Mesendoderm (in vitro differentiated cells): ENCODE measurements at regions not wholly inside any gene's neighbourhood (a gene's known extent, or its start where the extent isn't known, plus 50 kb on each side); places are given as distances from the start of the nearest gene placed in this dataset.
"Not testable (repeated sequence)": the region's sequence is repeated elsewhere in the genome, so short reads cannot be mapped to it uniquely, and the experiment has no call there.

Experiments used
- DNase-seq: peaks from one replicate; pipeline ENCODE4 v3.0.0; 2013
- H2AK5ac ChIP-seq: 2 replicates; pipeline ENCODE4 v1.6.1; 2013; ENCODE audit warnings: low read length, inconsistent platforms
- H2BK120ac ChIP-seq: 2 replicates; pipeline ENCODE4 v1.6.1; 2013; ENCODE audit warnings: low read depth, mild to moderate bottlenecking, low read length, moderate library complexity, mixed read lengths
- H2BK15ac ChIP-seq: replicated peaks from 2 replicates; pipeline ENCODE4 v1.6.1; 2013; ENCODE audit warnings: low read depth, mild to moderate bottlenecking, moderate library complexity
- H2BK5ac ChIP-seq: 2 replicates; pipeline ENCODE4 v1.6.1; 2013; ENCODE audit warnings: low read length, inconsistent platforms
- H3K18ac ChIP-seq: 2 replicates; pipeline ENCODE4 v1.6.1; 2013; ENCODE audit warnings: mild to moderate bottlenecking, low read length, mixed read lengths
- H3K23ac ChIP-seq: one replicate; pipeline ENCODE4 v1.6.1; 2013; ENCODE audit warnings: low read length
- H3K27ac ChIP-seq: 2 replicates; pipeline ENCODE4 v1.5.1; 2013; ENCODE audit warnings: low read depth, mild to moderate bottlenecking, inconsistent platforms, low read length, moderate library complexity
- H3K27me3 ChIP-seq: 2 replicates; pipeline ENCODE4 v1.6.1; 2013; ENCODE audit warnings: low read length, control low read depth, mild to moderate bottlenecking, inconsistent platforms; ENCODE audit not compliant: insufficient read depth, poor library complexity
- H3K36me3 ChIP-seq: 2 replicates; pipeline ENCODE4 v1.6.1; 2013; ENCODE audit warnings: low read length, inconsistent platforms; ENCODE audit not compliant: control insufficient read depth, insufficient read depth
- H3K4ac ChIP-seq: one replicate; pipeline ENCODE4 v1.6.1; 2013; ENCODE audit warnings: low read depth, mild to moderate bottlenecking, low read length, moderate library complexity
- H3K4me1 ChIP-seq: 2 replicates; pipeline ENCODE4 v1.6.1; 2013; ENCODE audit warnings: low read depth, low read length, inconsistent platforms; ENCODE audit not compliant: control insufficient read depth
- H3K4me2 ChIP-seq: 2 replicates; pipeline ENCODE4 v1.6.1; 2013; ENCODE audit warnings: low read length
- H3K4me3 ChIP-seq: 2 replicates; pipeline ENCODE4 v1.5.1; 2013; ENCODE audit warnings: mild to moderate bottlenecking, low read length
- H3K56ac ChIP-seq: one replicate; pipeline ENCODE4 v1.6.1; 2013; ENCODE audit warnings: low read length
- H3K79me1 ChIP-seq: 2 replicates; pipeline ENCODE4 v1.6.1; 2013; ENCODE audit warnings: low read length, inconsistent platforms
- H3K79me2 ChIP-seq: 2 replicates; pipeline ENCODE4 v1.6.1; 2013; ENCODE audit warnings: mild to moderate bottlenecking, low read length; ENCODE audit not compliant: control insufficient read depth, insufficient read depth
- H3K9ac ChIP-seq: 2 replicates; pipeline ENCODE4 v1.6.1; 2013; ENCODE audit warnings: low read length, inconsistent platforms
- H4K5ac ChIP-seq: one replicate; pipeline ENCODE4 v1.6.1; 2013; ENCODE audit warnings: low read length
- H4K8ac ChIP-seq: one replicate; pipeline ENCODE4 v1.6.1; 2013; ENCODE audit warnings: low read depth, mild to moderate bottlenecking, control low read depth, low read length, moderate library complexity
- WGBS: extraction: QIAGEN DNeasy Blood & Tissue Kit; methylation state at CpG from one replicate; pipeline ENCODE4 v1.1.7; 2013; ENCODE audit warnings: low lambda C conversion rate, missing lambda C conversion rate; ENCODE audit not compliant: insufficient coverage; ENCODE audit errors: extremely low coverage; 5-methylcytosine and 5-hydroxymethylcytosine counted together

- H3K27ac ChIP-seq, H2BK15ac ChIP-seq, H3K79me2 ChIP-seq, H3K4ac ChIP-seq, H2BK120ac ChIP-seq, H3K23ac ChIP-seq, H3K18ac ChIP-seq, H4K5ac ChIP-seq, H3K4me3 ChIP-seq, H3K79me1 ChIP-seq, H3K27me3 ChIP-seq, H3K4me1 ChIP-seq, H2AK5ac ChIP-seq, DNase-seq, H3K9ac ChIP-seq, H3K36me3 ChIP-seq, H3K56ac ChIP-seq, H2BK5ac ChIP-seq, H4K8ac ChIP-seq, H3K4me2 ChIP-seq: not testable (repeated sequence)
- WGBS, result no CpG with 5 or more reads among the region's 4 CpGs
These were observed 85.3 kb upstream of the MAGI3 start for GRCh38 chr1:113305029-113305428.

GRCh38 chr1:113307771-113308445, 82.4 kb upstream of the MAGI3 start:
- no peak overlapping the region for H2AK5ac ChIP-seq
- H3K56ac ChIP-seq, result no peak overlapping the region
- peaks cover 3% of the 10 kb centered on the region for H3K4me1 ChIP-seq
- no peak overlapping the region for H3K9ac ChIP-seq
- no CpG with 5 or more reads among the region's 3 CpGs for WGBS
- H2BK5ac ChIP-seq, result no peak overlapping the region
- DNase-seq, result peak; percentile 73
- H3K27ac ChIP-seq, result no peak overlapping the region
- no peaks in the 10 kb centered on the region for H3K27me3 ChIP-seq
- H3K4me3 ChIP-seq, result no peak overlapping the region
- H2BK120ac ChIP-seq, result no peak overlapping the region
- no peak overlapping the region for H3K18ac ChIP-seq
- H3K23ac ChIP-seq, result no peak overlapping the region
- H3K36me3 ChIP-seq, result no peaks in the 10 kb centered on the region
- H4K5ac ChIP-seq, result no peak overlapping the region
- H3K79me1 ChIP-seq, result no peaks in the 10 kb centered on the region
- no peak overlapping the region for H3K4me2 ChIP-seq
- H2BK15ac ChIP-seq, result no peak overlapping the region
- no peaks in the 10 kb centered on the region for H3K79me2 ChIP-seq
- H4K8ac ChIP-seq, result no peak overlapping the region
- H3K4ac ChIP-seq, result no peak overlapping the region

- H3K4me3 ChIP-seq, H3K56ac ChIP-seq, H4K8ac ChIP-seq, H3K36me3 ChIP-seq, H3K4ac ChIP-seq, H3K27ac ChIP-seq, H4K5ac ChIP-seq, H2BK5ac ChIP-seq, H2BK15ac ChIP-seq, H3K79me1 ChIP-seq, H3K79me2 ChIP-seq, DNase-seq, H3K4me2 ChIP-seq, H3K18ac ChIP-seq, H3K9ac ChIP-seq, H3K27me3 ChIP-seq, H2BK120ac ChIP-seq, H3K4me1 ChIP-seq, H3K23ac ChIP-seq, H2AK5ac ChIP-seq: not testable (repeated sequence)
- WGBS, result no CpG with 5 or more reads among the region's 1 CpG
These were observed 77.7 kb upstream of the MAGI3 start for GRCh38 chr1:113312651-113313050.

- DNase-seq, result no peak
- no CpG with 5 or more reads among the region's 3 CpGs for WGBS
These were observed 75.7 kb upstream of the MAGI3 start for GRCh38 chr1:113314600-113314999.

GRCh38 chr1:113320272-113320671, 70.0 kb upstream of the MAGI3 start:
- H2BK5ac ChIP-seq, result no peak overlapping the region
- no peak overlapping the region for H3K4ac ChIP-seq
- H3K27ac ChIP-seq, result no peak overlapping the region
- no peak overlapping the region for H3K4me2 ChIP-seq
- H3K9ac ChIP-seq, result no peak overlapping the region
- no peak overlapping the region for H4K5ac ChIP-seq
- no peak overlapping the region for H3K18ac ChIP-seq
- no peak overlapping the region for H2BK15ac ChIP-seq
- H2AK5ac ChIP-seq, result no peak overlapping the region
- H3K4me3 ChIP-seq, result no peak overlapping the region
- H3K79me2 ChIP-seq, result no peaks in the 10 kb centered on the region
- H3K56ac ChIP-seq, result no peak overlapping the region
- H3K4me1 ChIP-seq, result peaks cover 2% of the 10 kb centered on the region
- H4K8ac ChIP-seq, result no peak overlapping the region
- no peak for DNase-seq
- no peaks in the 10 kb centered on the region for H3K36me3 ChIP-seq
- no peak overlapping the region for H3K23ac ChIP-seq
- no peaks in the 10 kb centered on the region for H3K27me3 ChIP-seq
- H3K79me1 ChIP-seq, result no peaks in the 10 kb centered on the region
- H2BK120ac ChIP-seq, result no peak overlapping the region

More at GRCh38 chr1:113314600-113314999, 75.7 kb upstream of the MAGI3 start:
- H2AK5ac ChIP-seq, result no peak overlapping the region
- no peak overlapping the region for H3K23ac ChIP-seq
- no peaks in the 10 kb centered on the region for H3K27me3 ChIP-seq
- no peak overlapping the region for H2BK15ac ChIP-seq
- H2BK120ac ChIP-seq, result no peak overlapping the region
- H4K5ac ChIP-seq, result no peak overlapping the region
- no peak overlapping the region for H3K4ac ChIP-seq
- H3K4me1 ChIP-seq, result no peaks in the 10 kb centered on the region
- no peaks in the 10 kb centered on the region for H3K79me1 ChIP-seq
- no peak overlapping the region for H3K27ac ChIP-seq
- no peak overlapping the region for H3K9ac ChIP-seq
- H3K56ac ChIP-seq, result no peak overlapping the region
- H3K18ac ChIP-seq, result no peak overlapping the region
- no peak overlapping the region for H2BK5ac ChIP-seq
- H3K4me3 ChIP-seq, result no peak overlapping the region
- H3K79me2 ChIP-seq, result no peaks in the 10 kb centered on the region
- no peaks in the 10 kb centered on the region for H3K36me3 ChIP-seq
- H4K8ac ChIP-seq, result no peak overlapping the region
- H3K4me2 ChIP-seq, result no peak overlapping the region
